H1 (cell line): ENCODE measurements at regions not wholly inside any gene's neighbourhood (a gene's known extent, or its start where the extent isn't known, plus 50 kb on each side); places are given as distances from the start of the nearest gene placed in this dataset.

Experiments
- CHD7 ChIP-seq: fragments of 300-600 bp; sonication (generic); IDR thresholded peaks from 2 replicates; pipeline ENCODE4 v1.7.1; 2012; ENCODE audit warnings: low read length, moderate library complexity, mild to moderate bottlenecking, inconsistent platforms; ENCODE audit not compliant: insufficient replicate concordance
- GTF2F1 ChIP-seq: IDR thresholded peaks from 2 replicates; pipeline ENCODE4 v1.6.1; 2012; ENCODE audit warnings: low read depth, low read length, improper control_type of control experiment, borderline replicate concordance
- POU5F1 ChIP-seq: IDR thresholded peaks from 2 replicates; pipeline ENCODE4 v1.6.1; 2011; ENCODE audit warnings: low read depth, mild to moderate bottlenecking, low read length, moderate library complexity
- RBBP5 ChIP-seq: IDR thresholded peaks from 2 replicates; pipeline ENCODE4 v1.7.1; 2012; ENCODE audit warnings: low read depth, mild to moderate bottlenecking, inconsistent platforms, low read length, moderate library complexity, borderline replicate concordance
- RNF2 ChIP-seq: fragments of 200-900, 300-1000 bp; sonication (generic); IDR thresholded peaks from 2 replicates; pipeline ENCODE4 v1.7.1; 2016; ENCODE audit warnings: borderline replicate concordance, low read depth, mild to moderate bottlenecking, antibody characterized with exemption, low read length; ENCODE audit not compliant: poor library complexity, severe bottlenecking; ENCODE audit errors: missing control alignments
- SIRT6 ChIP-seq: IDR thresholded peaks from one replicate; pipeline ENCODE4 v1.7.1; 2012; ENCODE audit warnings: low read length, inconsistent platforms
- SP2 ChIP-seq: IDR thresholded peaks from 2 replicates; pipeline ENCODE4 v1.6.1; 2012; ENCODE audit warnings: mild to moderate bottlenecking, low read length, inconsistent platforms
- TAF7 ChIP-seq: optimal IDR thresholded peaks from 2 replicates; pipeline ENCODE3; 2011; ENCODE audit warnings: low read depth, mild to moderate bottlenecking, inconsistent platforms, low read length, moderate library complexity, borderline replicate concordance

- TF ChIP-seq CHD7 = no peak
- no peak for TF ChIP-seq SIRT6
- TF ChIP-seq SP2 = no peak
- no peak for TF ChIP-seq POU5F1
- TF ChIP-seq GTF2F1 = no peak
- no peak for TF ChIP-seq RNF2
- TF ChIP-seq TAF7 = no peak
- TF ChIP-seq RBBP5 = no peak
Measured at GRCh38 chr22:49531368-49531791, 296.3 kb downstream of the BRD1 start (continued).
